NCI-H2107 (cell line): ENCODE measurements at regions not wholly inside any gene's neighbourhood (a gene's known extent, or its start where the extent isn't known, plus 50 kb on each side); places are given as distances from the start of the nearest gene placed in this dataset.
"Not testable (repeated sequence)": the region's sequence is repeated elsewhere in the genome, so short reads cannot be mapped to it uniquely, and the experiment has no call there.

Experiments
- DNase-seq: peaks from one replicate; lab custom pipeline; 2025; lab: John Stamatoyannopoulos, UW

- no peak for DNase-seq
Observed at GRCh38 chr9:90062982-90063381, 458.2 kb downstream of the GADD45G start.

GRCh38 chr9:90064248-90064647 is 459.4 kb downstream of the GADD45G start:
- DNase-seq = no peak

- no peak for DNase-seq
Observed at GRCh38 chr9:90064971-90065370, 460.2 kb downstream of the GADD45G start.

GRCh38 chr9:90065851-90066250 is 461.0 kb downstream of the GADD45G start:
- DNase-seq = no peak

- DNase-seq = no peak
Observed at GRCh38 chr9:90069085-90069484, 464.3 kb downstream of the GADD45G start.

GRCh38 chr9:90070056-90070455 is 465.2 kb downstream of the GADD45G start:
- DNase-seq = no peak

- DNase-seq = no peak
Observed at GRCh38 chr9:90070469-90070868, 465.7 kb downstream of the GADD45G start.

GRCh38 chr9:90070931-90071660 is 466.3 kb downstream of the GADD45G start:
- DNase-seq = no peak

- DNase-seq = no peak
Observed at GRCh38 chr9:90073186-90073945, 468.6 kb downstream of the GADD45G start.

GRCh38 chr9:90074316-90074962 is 469.6 kb downstream of the GADD45G start:
- DNase-seq = no peak

- not testable (repeated sequence) for DNase-seq
Observed at GRCh38 chr9:90077598-90077997, 472.8 kb downstream of the GADD45G start.

- DNase-seq = no peak
Observed at GRCh38 chr9:90078988-90079421, 474.2 kb downstream of the GADD45G start.

- DNase-seq = no peak
Observed at GRCh38 chr9:90085633-90086032, 480.8 kb downstream of the GADD45G start.

- DNase-seq = no peak
Observed at GRCh38 chr9:90086101-90086511, 481.3 kb downstream of the GADD45G start.

- DNase-seq = no peak
Observed at GRCh38 chr9:90088434-90088833, 483.6 kb downstream of the GADD45G start.

- DNase-seq = no peak
Observed at GRCh38 chr9:90088856-90089255, 484.0 kb downstream of the GADD45G start.

- DNase-seq = no peak
Observed at GRCh38 chr9:90090997-90091396, 486.2 kb downstream of the GADD45G start.

GRCh38 chr9:90092508-90092907 is 487.7 kb downstream of the GADD45G start:
- no peak for DNase-seq

- peak; percentile 76 for DNase-seq
Observed at GRCh38 chr9:90095682-90096081, 490.9 kb downstream of the GADD45G start.

- DNase-seq = no peak
Observed at GRCh38 chr9:90097237-90097636, 492.4 kb downstream of the GADD45G start.

GRCh38 chr9:90098408-90098807 is 493.6 kb downstream of the GADD45G start:
- no peak for DNase-seq

GRCh38 chr9:90099262-90099963 is 494.6 kb downstream of the GADD45G start:
- DNase-seq = peak; percentile 24
